Hepatocyte (in vitro differentiated cells): ENCODE measurements at regions not wholly inside any gene's neighbourhood (a gene's known extent, or its start where the extent isn't known, plus 50 kb on each side); places are given as distances from the start of the nearest gene placed in this dataset.

Experiments
- EZH2 ChIP-seq: fragments of 200-600 bp; sonication (generic); IDR thresholded peaks from 2 replicates; pipeline ENCODE4 v1.6.1; 2016; ENCODE audit warnings: antibody characterized with exemption, mild to moderate bottlenecking, borderline replicate concordance
- EZH2phosphoT487 ChIP-seq: fragments of 200-600 bp; sonication (generic); IDR thresholded peaks from one replicate; pipeline ENCODE4 v1.6.1; 2018; ENCODE audit warnings: antibody characterized with exemption, mild to moderate bottlenecking, low read depth, moderate library complexity; ENCODE audit not compliant: unreplicated experiment, severe bottlenecking
- TF ChIP-seq, protein P1 (sequence below): fragments of 200-600 bp; sonication (generic); IDR thresholded peaks from 2 replicates; pipeline ENCODE4 v1.5.1; 2016; ENCODE audit warnings: antibody characterized with exemption, mild to moderate bottlenecking; ENCODE audit not compliant: poor library complexity

DNA sequence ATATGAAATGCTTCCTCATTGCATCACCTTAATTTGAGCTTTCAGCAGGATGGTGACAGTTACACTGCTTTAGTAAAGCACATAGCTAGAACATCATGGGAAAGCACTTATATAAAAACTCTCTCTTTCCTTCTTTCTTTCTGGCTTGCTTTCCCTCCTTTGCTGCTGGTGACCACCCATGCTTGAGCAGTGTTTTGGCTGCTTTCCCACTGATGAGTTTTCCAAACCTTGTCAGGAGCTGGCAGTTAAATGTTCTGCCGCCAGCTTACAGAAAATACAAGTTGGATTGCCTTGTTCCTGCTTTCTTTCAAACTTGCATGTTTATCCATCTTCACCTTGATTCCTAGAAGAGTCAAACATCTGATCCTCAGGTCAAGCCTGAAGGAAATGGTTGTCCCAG, 323.9 kb downstream of the FOXA2 start:
- TF ChIP-seq, protein P1, sequence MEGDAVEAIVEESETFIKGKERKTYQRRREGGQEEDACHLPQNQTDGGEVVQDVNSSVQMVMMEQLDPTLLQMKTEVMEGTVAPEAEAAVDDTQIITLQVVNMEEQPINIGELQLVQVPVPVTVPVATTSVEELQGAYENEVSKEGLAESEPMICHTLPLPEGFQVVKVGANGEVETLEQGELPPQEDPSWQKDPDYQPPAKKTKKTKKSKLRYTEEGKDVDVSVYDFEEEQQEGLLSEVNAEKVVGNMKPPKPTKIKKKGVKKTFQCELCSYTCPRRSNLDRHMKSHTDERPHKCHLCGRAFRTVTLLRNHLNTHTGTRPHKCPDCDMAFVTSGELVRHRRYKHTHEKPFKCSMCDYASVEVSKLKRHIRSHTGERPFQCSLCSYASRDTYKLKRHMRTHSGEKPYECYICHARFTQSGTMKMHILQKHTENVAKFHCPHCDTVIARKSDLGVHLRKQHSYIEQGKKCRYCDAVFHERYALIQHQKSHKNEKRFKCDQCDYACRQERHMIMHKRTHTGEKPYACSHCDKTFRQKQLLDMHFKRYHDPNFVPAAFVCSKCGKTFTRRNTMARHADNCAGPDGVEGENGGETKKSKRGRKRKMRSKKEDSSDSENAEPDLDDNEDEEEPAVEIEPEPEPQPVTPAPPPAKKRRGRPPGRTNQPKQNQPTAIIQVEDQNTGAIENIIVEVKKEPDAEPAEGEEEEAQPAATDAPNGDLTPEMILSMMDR, result no peak
- TF ChIP-seq EZH2 (no peak), EZH2phosphoT487 (no peak)
